ENCODE measurements at regions not wholly inside any gene's neighbourhood (a gene's known extent, or its start where the extent isn't known, plus 50 kb on each side); places are given as distances from the start of the nearest gene placed in this dataset.

DNA sequence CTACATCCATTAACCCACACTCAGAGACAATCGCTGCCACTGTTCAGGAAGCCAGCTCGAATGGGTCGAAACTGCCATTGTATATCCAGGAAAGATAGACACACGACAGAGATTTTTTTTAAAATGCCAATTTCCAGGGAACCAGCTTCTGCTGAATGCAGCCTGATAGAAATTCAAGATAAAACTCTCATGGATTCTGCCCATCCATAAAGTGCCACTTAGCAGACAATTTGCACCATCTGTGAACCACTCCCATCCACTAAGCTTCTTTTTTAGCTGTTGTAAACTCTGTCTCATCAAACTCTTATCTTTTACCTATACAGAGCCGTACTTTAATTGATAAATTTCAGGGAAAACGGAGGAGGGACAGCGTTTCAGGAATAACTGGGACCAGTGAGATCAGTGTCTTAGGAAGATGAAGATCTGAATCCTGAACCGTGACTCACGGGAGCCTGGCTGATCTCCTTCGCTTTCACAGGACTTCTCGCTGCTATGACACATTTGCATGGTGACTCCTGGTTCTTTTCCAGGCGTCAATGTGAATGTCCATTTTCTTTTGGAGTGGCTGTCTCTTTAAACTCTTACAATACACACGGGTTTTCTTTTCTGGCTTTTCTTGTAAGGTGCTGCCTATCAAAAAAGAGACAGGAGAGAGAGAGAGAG is 103.4 kb downstream of the FAM204A start:
- H3K27ac Mint-ChIP-seq (ENCODE audit: unreplicated experiment), result no peak overlapping the region
- TF ChIP-seq, protein P1, sequence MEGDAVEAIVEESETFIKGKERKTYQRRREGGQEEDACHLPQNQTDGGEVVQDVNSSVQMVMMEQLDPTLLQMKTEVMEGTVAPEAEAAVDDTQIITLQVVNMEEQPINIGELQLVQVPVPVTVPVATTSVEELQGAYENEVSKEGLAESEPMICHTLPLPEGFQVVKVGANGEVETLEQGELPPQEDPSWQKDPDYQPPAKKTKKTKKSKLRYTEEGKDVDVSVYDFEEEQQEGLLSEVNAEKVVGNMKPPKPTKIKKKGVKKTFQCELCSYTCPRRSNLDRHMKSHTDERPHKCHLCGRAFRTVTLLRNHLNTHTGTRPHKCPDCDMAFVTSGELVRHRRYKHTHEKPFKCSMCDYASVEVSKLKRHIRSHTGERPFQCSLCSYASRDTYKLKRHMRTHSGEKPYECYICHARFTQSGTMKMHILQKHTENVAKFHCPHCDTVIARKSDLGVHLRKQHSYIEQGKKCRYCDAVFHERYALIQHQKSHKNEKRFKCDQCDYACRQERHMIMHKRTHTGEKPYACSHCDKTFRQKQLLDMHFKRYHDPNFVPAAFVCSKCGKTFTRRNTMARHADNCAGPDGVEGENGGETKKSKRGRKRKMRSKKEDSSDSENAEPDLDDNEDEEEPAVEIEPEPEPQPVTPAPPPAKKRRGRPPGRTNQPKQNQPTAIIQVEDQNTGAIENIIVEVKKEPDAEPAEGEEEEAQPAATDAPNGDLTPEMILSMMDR (IDR thresholded peaks at IDR 0.05), result no peak
- H3K4me3 Mint-ChIP-seq (ENCODE audit: unreplicated experiment), result no peak overlapping the region
- DNase-seq (ENCODE audit: extremely low spot score, unreplicated experiment), result no peak
- no peaks in the 10 kb centered on the region for H3K36me3 Mint-ChIP-seq (ENCODE audit: unreplicated experiment)
- H3K4me1 Mint-ChIP-seq (ENCODE audit: unreplicated experiment), result no peaks in the 10 kb centered on the region
- no peaks in the 10 kb centered on the region for H3K9me3 Mint-ChIP-seq (ENCODE audit: unreplicated experiment)
- H3K27me3 Mint-ChIP-seq (ENCODE audit: unreplicated experiment), result peaks cover 38% of the 10 kb centered on the region

DNA sequence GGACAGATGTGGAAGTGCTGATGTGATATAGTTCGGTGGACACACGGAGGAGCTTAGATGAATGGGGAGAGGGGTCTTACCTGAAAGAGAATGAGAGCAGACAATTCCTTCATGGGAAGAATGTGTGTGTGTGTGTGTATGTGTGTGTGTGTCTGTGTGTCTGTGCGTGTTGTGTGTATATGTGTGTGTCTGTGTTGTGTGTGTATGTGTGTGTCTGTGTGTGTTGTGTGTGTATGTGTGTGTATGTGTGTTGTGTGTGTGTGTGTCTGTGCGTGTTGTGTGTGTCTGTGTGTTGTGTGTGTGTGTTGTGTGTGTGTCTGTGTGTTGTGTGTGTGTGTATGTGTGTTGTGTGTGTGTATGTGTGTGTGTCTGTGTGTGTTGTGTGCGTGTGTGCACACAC is 104.2 kb downstream of the FAM204A start:
- Mint-ChIP-seq H3K9me3 (ENCODE audit: unreplicated experiment) (no peaks in the 10 kb centered on the region), H3K4me3 (ENCODE audit: unreplicated experiment) (no peak overlapping the region), H3K36me3 (ENCODE audit: unreplicated experiment) (no peaks in the 10 kb centered on the region), H3K27me3 (ENCODE audit: unreplicated experiment) (peaks cover 33% of the 10 kb centered on the region), H3K4me1 (ENCODE audit: unreplicated experiment) (no peaks in the 10 kb centered on the region), H3K27ac (ENCODE audit: unreplicated experiment) (no peak overlapping the region)
- TF ChIP-seq, protein P1 (IDR thresholded peaks at IDR 0.05), result no peak
- no peak for DNase-seq (ENCODE audit: extremely low spot score, unreplicated experiment)

DNA sequence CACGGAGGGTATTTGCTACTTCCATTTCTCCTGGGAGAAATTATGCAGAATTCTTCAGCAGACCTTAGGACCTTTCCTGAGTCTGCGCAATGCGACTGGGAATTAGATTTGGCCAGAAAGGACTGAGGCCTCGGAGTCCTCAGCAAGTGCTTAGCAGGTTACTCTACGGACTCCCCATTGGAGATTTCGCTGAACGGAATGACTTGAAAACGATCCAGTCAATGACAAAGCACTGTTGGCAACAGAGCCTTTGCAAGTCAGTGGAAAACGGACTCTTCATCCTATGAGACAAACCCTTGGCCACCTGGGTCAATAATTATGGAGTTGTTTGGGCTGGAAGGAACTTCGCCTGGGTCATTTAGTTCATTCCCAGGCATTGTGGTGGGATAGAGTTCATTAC is 107.4 kb downstream of the FAM204A start:
- Mint-ChIP-seq H3K9me3 (ENCODE audit: unreplicated experiment) (no peaks in the 10 kb centered on the region), H3K36me3 (ENCODE audit: unreplicated experiment) (no peaks in the 10 kb centered on the region), H3K4me1 (ENCODE audit: unreplicated experiment) (no peaks in the 10 kb centered on the region), H3K27ac (ENCODE audit: unreplicated experiment) (no peak overlapping the region), H3K4me3 (ENCODE audit: unreplicated experiment) (no peak overlapping the region), H3K27me3 (ENCODE audit: unreplicated experiment) (peaks cover 16% of the 10 kb centered on the region)
- TF ChIP-seq, protein P1 (IDR thresholded peaks at IDR 0.05), result no peak
- no peak for DNase-seq (ENCODE audit: extremely low spot score, unreplicated experiment)

DNA sequence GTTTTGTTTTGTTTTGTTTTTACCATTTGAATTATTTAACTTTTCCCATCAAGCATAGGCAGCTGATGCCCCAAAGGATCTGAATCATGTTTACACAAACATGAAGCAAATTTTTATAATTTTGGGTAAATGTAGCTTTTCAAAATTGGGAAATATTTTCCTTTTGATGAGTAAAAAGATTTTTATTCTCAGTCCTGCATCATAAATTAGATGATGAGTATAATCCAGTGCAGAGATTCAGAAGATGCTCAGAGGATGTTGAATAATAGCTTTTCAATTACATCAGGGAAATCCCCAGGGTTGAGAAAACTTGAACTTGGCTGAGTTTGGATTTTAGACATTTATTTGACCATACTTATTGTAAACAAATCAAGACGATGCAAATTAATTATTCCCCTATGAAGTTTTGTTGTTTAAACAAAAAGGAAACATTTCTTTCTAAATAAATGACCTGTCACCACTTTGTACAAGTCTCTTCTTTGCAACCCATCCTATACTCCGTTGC is 121.7 kb downstream of the FAM204A start:
- DNase-seq (ENCODE audit: extremely low spot score, unreplicated experiment), result no peak
- no peak overlapping the region for H3K27ac Mint-ChIP-seq (ENCODE audit: unreplicated experiment)
- TF ChIP-seq, protein P1 (IDR thresholded peaks at IDR 0.05), result no peak
- peaks cover 14% of the 10 kb centered on the region for H3K9me3 Mint-ChIP-seq (ENCODE audit: unreplicated experiment)
- no peak overlapping the region for H3K4me3 Mint-ChIP-seq (ENCODE audit: unreplicated experiment)
- H3K4me1 Mint-ChIP-seq (ENCODE audit: unreplicated experiment), result no peaks in the 10 kb centered on the region
- H3K27me3 Mint-ChIP-seq (ENCODE audit: unreplicated experiment), result no peaks in the 10 kb centered on the region
- H3K36me3 Mint-ChIP-seq (ENCODE audit: unreplicated experiment), result no peaks in the 10 kb centered on the region

DNA sequence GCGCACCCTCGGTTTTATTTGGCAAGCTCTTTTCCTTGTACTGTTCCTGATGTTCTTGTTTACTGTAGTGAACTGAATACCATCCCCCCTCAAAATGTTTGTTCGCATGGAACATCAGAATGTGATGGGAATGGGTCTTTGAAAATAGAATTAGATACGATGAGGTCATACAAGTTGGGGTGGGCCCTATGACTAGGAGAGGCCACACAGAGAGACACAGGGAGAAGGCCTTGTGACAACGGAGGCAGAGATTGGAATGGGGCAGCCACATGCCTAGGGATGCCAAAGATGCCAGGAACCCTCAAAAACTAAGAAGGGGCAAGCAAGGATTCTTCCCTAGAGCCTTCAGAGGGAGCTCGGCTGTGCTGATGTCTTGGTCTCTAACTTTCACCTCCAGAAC is 123.6 kb downstream of the FAM204A start:
- TF ChIP-seq, protein P1 (IDR thresholded peaks at IDR 0.05), result no peak
- DNase-seq (ENCODE audit: extremely low spot score, unreplicated experiment), result no peak
- H3K27ac Mint-ChIP-seq (ENCODE audit: unreplicated experiment), result no peak overlapping the region
- H3K4me1 Mint-ChIP-seq (ENCODE audit: unreplicated experiment), result no peaks in the 10 kb centered on the region
- H3K36me3 Mint-ChIP-seq (ENCODE audit: unreplicated experiment), result no peaks in the 10 kb centered on the region
- no peak overlapping the region for H3K4me3 Mint-ChIP-seq (ENCODE audit: unreplicated experiment)
- peaks cover 3% of the 10 kb centered on the region for H3K27me3 Mint-ChIP-seq (ENCODE audit: unreplicated experiment)
- H3K9me3 Mint-ChIP-seq (ENCODE audit: unreplicated experiment), result no peaks in the 10 kb centered on the region

All from osteocyte (in vitro differentiated cells).